K562 (cell line): ENCODE measurements at regions not wholly inside any gene's neighbourhood (a gene's known extent, or its start where the extent isn't known, plus 50 kb on each side); places are given as distances from the start of the nearest gene placed in this dataset.

Source experiments
- ATAC-seq: fragments of 200-7000 bp; cut with Tn5 transposase; 3 replicates; pipeline ENCODE4 v1.9.1; 2020; ENCODE audit warnings: moderate library complexity
- BruUV-seq: library from RNA; stranded (reverse); fragments of 400-500 nt; replicated peaks from 2 replicates; lab custom pipeline; 2021; lab: Mats Ljungman, UMichigan
- CTCF ChIA-PET: fragments of 300-600 bp; formaldehyde crosslinking; extraction: SDS; loops from one replicate; lab custom pipeline; 2021; ENCODE audit warnings: low intra/inter-chr PET ratio; lab: Yijun Ruan, JAX
- POLR2A ChIA-PET: fragments of 300-600, 350-650 bp; sonication (Branson Sonifier 250); formaldehyde crosslinking; extraction: SDS; loops from one replicate; lab custom pipeline; 2021; ENCODE audit warnings: antibody characterized with exemption, inconsistent platforms; lab: Yijun Ruan, JAX
- DNase-seq, 4 experiments: peaks; one replicate each; pipeline versions ENCODE4 v3.0.0 to v3.0.0-alpha.2; 2011 to 2018; ENCODE audit warnings: low spot score in 3 of 4, mixed read lengths in 3 of 4; ENCODE audit errors: extremely low read depth in 1 of 4
- FAIRE-seq: peaks from 2 replicates; lab custom pipeline; 2011; peaks lifted over from hg19 to GRCh38; lab: Jason Lieb, UNC
- H2AFZ ChIP-seq: 2 replicates; pipeline ENCODE4 v1.6.0; 2011; ENCODE audit warnings: low read depth, low read length, control low read depth, inconsistent platforms
- H3K27ac ChIP-seq: fragments of 200-600 bp; 3 replicates; pipeline ENCODE4 v1.8.0; 2011; ENCODE audit warnings: low read depth, mild to moderate bottlenecking, control low read depth, inconsistent platforms, low read length, moderate library complexity, mixed read lengths; ENCODE audit errors: extremely low read depth
- H3K27me3 ChIP-seq, 2 experiments: fragments of 300-600 bp in 1 of 2; 2 replicates in 1 of 2; 3 replicates in 1 of 2; pipeline versions ENCODE4 v1.6.0 to v1.8.0; 2011; ENCODE audit warnings: inconsistent platforms in 2 of 2, low read length in 2 of 2, mild to moderate bottlenecking in 1 of 2, mixed read lengths in 1 of 2, moderate library complexity in 1 of 2; ENCODE audit not compliant: control insufficient read depth in 2 of 2, insufficient read depth in 2 of 2
- H3K36me3 ChIP-seq: fragments of 300-600 bp; 3 replicates; pipeline ENCODE4 v1.8.0; 2011; ENCODE audit warnings: mild to moderate bottlenecking, low read length, inconsistent platforms; ENCODE audit not compliant: control insufficient read depth, insufficient read depth
- H3K4me1 ChIP-seq, 2 experiments: fragments of 200-600 bp in 1 of 2; replicated peaks in 1 of 2; 2 replicates in 1 of 2; 3 replicates in 1 of 2; pipeline versions ENCODE4 v1.5.1 to v1.8.0; 2011; ENCODE audit warnings: inconsistent platforms in 2 of 2, low read length in 2 of 2, mild to moderate bottlenecking in 1 of 2, mixed read lengths in 1 of 2, moderate library complexity in 1 of 2; ENCODE audit not compliant: control insufficient read depth in 2 of 2, insufficient read depth in 2 of 2
- H3K4me2 ChIP-seq: 2 replicates; pipeline ENCODE4 v1.6.1; 2011; ENCODE audit warnings: low read length, control low read depth, inconsistent platforms, mixed read lengths; ENCODE audit not compliant: insufficient read depth
- H3K4me3 ChIP-seq: fragments of 200-600 bp; sonication (generic), shearing (Covaris generic); 2 replicates; pipeline ENCODE4 v1.5.1; 2016; ENCODE audit warnings: control low read depth, inconsistent platforms
- H3K79me2 ChIP-seq: fragments of 200-600 bp; 3 replicates; pipeline ENCODE4 v1.8.0; 2011; ENCODE audit warnings: low read length, inconsistent platforms; ENCODE audit not compliant: control insufficient read depth, insufficient read depth
- H3K9ac ChIP-seq, 2 experiments: 2 replicates each; pipeline versions ENCODE4 v1.6.0 to v1.6.1; 2011; ENCODE audit warnings: low read depth in 2 of 2, low read length in 2 of 2, control low read depth in 1 of 2, inconsistent platforms in 1 of 2, mild to moderate bottlenecking in 1 of 2, mixed read lengths in 1 of 2; ENCODE audit not compliant: insufficient read depth in 1 of 2
- H3K9me1 ChIP-seq: one replicate; pipeline ENCODE4 v1.6.0; 2011; ENCODE audit warnings: inconsistent platforms, mild to moderate bottlenecking, low read length, moderate library complexity; ENCODE audit not compliant: control insufficient read depth, insufficient read depth
- H3K9me3 ChIP-seq: replicated peaks from 2 replicates; pipeline ENCODE4 v1.5.1; 2011; ENCODE audit warnings: low read depth, low read length, inconsistent platforms; ENCODE audit not compliant: control insufficient read depth, insufficient read depth
- H4K20me1 ChIP-seq: replicated peaks from 2 replicates; pipeline ENCODE4 v1.6.1; 2011; ENCODE audit warnings: low read length, inconsistent platforms, mixed read lengths; ENCODE audit not compliant: control insufficient read depth, insufficient read depth
- BRD4 ChIP-seq: fragments of 200-600 bp; sonication (generic); IDR thresholded peaks from 2 replicates; pipeline ENCODE4 v1.6.1; 2017; ENCODE audit warnings: inconsistent platforms
- LCOR ChIP-seq: sonication (generic); formaldehyde crosslinking; IDR thresholded peaks from 2 replicates; pipeline ENCODE4 v1.8.0; 2022; ENCODE audit warnings: mild to moderate bottlenecking, missing genetic modification reagents
- MCM7 ChIP-seq, 2 experiments: fragments of 450-650 bp; IDR thresholded peaks; 2 replicates each; pipeline ENCODE4 v1.6.1; 2016 to 2018
- MLX ChIP-seq, 2 experiments: fragments of 450-650 bp in 1 of 2; sonication (generic) in 1 of 2; formaldehyde crosslinking; conservative IDR thresholded peaks; 2 replicates each; pipeline versions ENCODE4 v1.4.0 to v1.8.1; 2020 to 2022; ENCODE audit warnings: mild to moderate bottlenecking in 1 of 2, missing genetic modification reagents in 1 of 2
- NFXL1 ChIP-seq: fragments of 450-650 bp; formaldehyde crosslinking; IDR thresholded peaks from 2 replicates; pipeline ENCODE4 v1.4.0; 2021; ENCODE audit warnings: mild to moderate bottlenecking
- PCBP2 ChIP-seq: fragments of 200-400 bp; formaldehyde crosslinking; IDR thresholded peaks from 2 replicates; pipeline ENCODE4 v1.6.1; 2018; ENCODE audit warnings: low read length, low read depth, mild to moderate bottlenecking, moderate library complexity; ENCODE audit not compliant: poor library complexity, severe bottlenecking
- PHB ChIP-seq: fragments of 250-450 bp; sonication (Bioruptor Pico); IDR thresholded peaks from 2 replicates; pipeline ENCODE4 v1.5.0; 2021
- SP1 ChIP-seq: sonication (generic); formaldehyde crosslinking; IDR thresholded peaks from 2 replicates; pipeline ENCODE4 v1.8.1; 2022; ENCODE audit warnings: mild to moderate bottlenecking, missing genetic modification reagents
- STAT6 ChIP-seq: sonication (generic); formaldehyde crosslinking; IDR thresholded peaks from 2 replicates; pipeline ENCODE4 v1.8.1; 2023; ENCODE audit warnings: mild to moderate bottlenecking, missing genetic modification reagents
- THAP7 ChIP-seq: fragments of 250-450 bp; sonication (Bioruptor Pico); IDR thresholded peaks from 2 replicates; pipeline ENCODE4 v1.5.0; 2021
- ZKSCAN1 ChIP-seq: fragments of 150-350 bp; IDR thresholded peaks from 2 replicates; pipeline ENCODE4 v1.6.1; 2016; ENCODE audit warnings: low read depth, low read length
- ZNF239 ChIP-seq: fragments of 250-450 bp; sonication (Bioruptor Pico); IDR thresholded peaks from 2 replicates; pipeline ENCODE4 v1.4.0; 2020; ENCODE audit warnings: mild to moderate bottlenecking
- ZNF24 ChIP-seq: fragments of 450-650 bp; IDR thresholded peaks from 2 replicates; pipeline ENCODE4 v1.6.1; 2016
- ZNF79 ChIP-seq: fragments of 250-450 bp; sonication (Bioruptor Pico); IDR thresholded peaks from 2 replicates; pipeline ENCODE4 v1.4.0; 2020; ENCODE audit warnings: low read depth, mild to moderate bottlenecking, moderate library complexity
- WGBS: fragments of 100-300 bp; shearing (Covaris generic); methylation state at CpG from one replicate; pipeline ENCODE4 v1.1.6; 2016; ENCODE audit warnings: low coverage, mixed read lengths; ENCODE audit not compliant: insufficient coverage; ENCODE audit errors: missing lambda C conversion rate; 5-methylcytosine and 5-hydroxymethylcytosine counted together
- in situ Hi-C: fragments of 300-500 bp; cut with MboI; formaldehyde crosslinking; loops from 4 replicates; pipeline ENCODE4 v1.15.0; 2018; ENCODE audit warnings: inconsistent platforms, mixed read lengths
- intact Hi-C: fragments of 100-400 bp; cut with micrococcal nuclease; formaldehyde crosslinking; loops from 2 replicates; pipeline ENCODE4 v1.14.2; 2022

GRCh38 chr2:161088658-161089350 lies 71.4 kb upstream of the TANK start:
- H3K4me3 ChIP-seq, result no peak overlapping the region
- no peaks in the 10 kb centered on the region for H3K27me3 ChIP-seq
- no peaks in the 10 kb centered on the region for H4K20me1 ChIP-seq
- 0% methylated on average over 4 of the region's 4 CpGs for whole genome bisulfite sequencing
- no peaks in the 10 kb centered on the region for H3K4me1 ChIP-seq
- DNase-seq (no peak), FAIRE-seq (no peak), ATAC-seq (no peak)
- no TSS peak for BruUV-seq
- H3K27ac ChIP-seq, result no peak overlapping the region
- no peaks in the 10 kb centered on the region for H3K79me2 ChIP-seq
- intact Hi-C loops (no loop called here), in situ Hi-C loops (no loop called here)
- H3K9me1 ChIP-seq, result no peaks in the 10 kb centered on the region
- CTCF ChIA-PET, result no interaction called here
- POLR2A ChIA-PET, result no interaction called here
- no peaks in the 10 kb centered on the region for H3K9me3 ChIP-seq
- H3K9ac ChIP-seq, result no peak overlapping the region
- no peak overlapping the region for H3K4me2 ChIP-seq
- H2AFZ ChIP-seq, result no peak overlapping the region
- H3K36me3 ChIP-seq, result no peaks in the 10 kb centered on the region
- no peak for TF ChIP-seq MCM7 (IDR thresholded peaks at IDR 0.05)

- 0% methylated on average over 5 of the region's 5 CpGs for WGBS
- FAIRE-seq (no peak), DNase-seq (no peak), ATAC-seq (no peak)
- no peaks in the 10 kb centered on the region for H3K9me3 ChIP-seq
- no peaks in the 10 kb centered on the region for H3K4me1 ChIP-seq
- H3K36me3 ChIP-seq, result no peaks in the 10 kb centered on the region
- ChIA-PET POLR2A (interaction anchor here (1.0 to 1.1 kb wide), 2 partner anchors 11 to 22 kb away, joined by 3 read pairs; no protein-coding TSS in a partner anchor), CTCF (no interaction called here)
- no peak overlapping the region for H3K4me3 ChIP-seq
- in situ Hi-C loops (no loop called here), intact Hi-C loops (no loop called here)
- H3K27ac ChIP-seq, result no peak overlapping the region
- H2AFZ ChIP-seq, result no peak overlapping the region
- H4K20me1 ChIP-seq, result no peaks in the 10 kb centered on the region
- H3K27me3 ChIP-seq, result no peaks in the 10 kb centered on the region
- no peaks in the 10 kb centered on the region for H3K9me1 ChIP-seq
- H3K4me2 ChIP-seq, result no peak overlapping the region
- BruUV-seq, result no TSS peak
- no peaks in the 10 kb centered on the region for H3K79me2 ChIP-seq
- H3K9ac ChIP-seq, result no peak overlapping the region
- TF ChIP-seq NFXL1 (CRISPR knock-in tag), result no peak
- no peak for TF ChIP-seq BRD4
- TF ChIP-seq THAP7 (CRISPR knock-in tag), result no peak
- TF ChIP-seq MLX (CRISPR knock-in tag; conservative IDR thresholded peaks at IDR 0.05), result no peak
- TF ChIP-seq STAT6 (CRISPR knock-in tag), result no peak
- TF ChIP-seq ZNF24, result no peak
- TF ChIP-seq PHB, result no peak
- no peak for TF ChIP-seq ZNF79
- TF ChIP-seq ZNF239, result no peak
- no peak for TF ChIP-seq ZKSCAN1
- no peak for TF ChIP-seq PCBP2
- TF ChIP-seq SP1 (CRISPR knock-in tag), result no peak
- TF ChIP-seq LCOR (CRISPR knock-in tag), result no peak
Observed at GRCh38 chr2:161090411-161090810, 69.8 kb upstream of the TANK start.
